ENCODE measurements at regions not wholly inside any gene's neighbourhood (a gene's known extent, or its start where the extent isn't known, plus 50 kb on each side); places are given as distances from the start of the nearest gene placed in this dataset.
"Not testable (repeated sequence)": the region's sequence is repeated elsewhere in the genome, so short reads cannot be mapped to it uniquely, and the experiment has no call there.

DNA sequence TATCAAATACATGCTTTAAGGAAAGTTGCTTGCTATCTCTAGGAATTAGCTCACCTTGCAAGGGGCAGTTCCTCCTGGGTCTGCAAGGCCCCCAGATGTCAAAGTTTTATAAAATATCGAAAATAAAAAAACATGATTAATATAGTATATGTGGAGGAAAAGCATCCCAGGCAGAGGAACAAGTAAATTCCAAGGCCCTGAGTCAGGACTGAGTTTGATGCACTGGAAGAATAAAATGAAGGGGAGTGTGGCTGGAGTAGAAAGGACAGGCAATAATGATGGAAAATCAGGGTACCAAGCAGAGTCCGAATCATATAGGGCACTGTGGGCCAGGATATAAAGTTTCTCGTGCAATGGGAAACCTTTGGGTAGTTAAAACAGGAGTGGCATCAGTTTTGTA lies 112.4 kb upstream of the EEPD1 start:
- no peak for DNase-seq

DNA sequence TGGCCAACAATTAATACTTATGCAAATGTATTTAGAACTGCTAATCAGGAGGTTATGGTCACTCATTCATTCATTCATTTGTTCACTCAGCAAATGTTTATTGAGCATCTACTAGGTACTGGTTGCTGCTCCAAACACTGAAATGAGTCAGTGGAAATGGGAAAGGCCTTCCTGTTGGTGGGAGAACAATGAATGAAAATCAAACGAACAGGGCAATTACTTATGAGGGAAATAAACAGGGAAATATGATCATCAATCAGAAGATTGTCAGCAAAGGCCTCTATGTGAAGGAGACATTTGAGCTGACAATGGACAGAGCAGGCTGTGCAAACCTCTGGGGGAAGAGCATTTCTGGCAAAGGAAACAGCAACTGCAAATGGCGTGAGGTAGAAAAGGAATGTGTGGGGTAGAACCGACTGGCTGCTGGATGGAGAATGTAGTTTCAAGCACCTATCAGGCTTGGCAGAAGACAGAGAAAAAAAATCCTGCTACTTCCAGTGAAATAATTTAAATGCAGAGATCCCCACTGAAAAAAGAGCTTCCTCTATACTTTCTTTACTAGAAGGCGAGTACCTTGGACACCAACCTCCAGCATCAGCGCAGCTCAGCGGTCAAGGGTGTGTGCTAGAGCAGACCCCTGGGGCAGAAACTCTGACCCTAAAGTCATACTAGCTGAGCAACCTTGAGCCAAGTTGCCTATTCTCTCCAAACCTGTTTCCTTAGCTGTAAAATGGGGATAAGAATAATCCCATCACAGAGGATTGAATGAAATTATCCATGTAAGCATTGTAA lies 108.8 kb upstream of the EEPD1 start:
- DNase-seq, result no peak

DNA sequence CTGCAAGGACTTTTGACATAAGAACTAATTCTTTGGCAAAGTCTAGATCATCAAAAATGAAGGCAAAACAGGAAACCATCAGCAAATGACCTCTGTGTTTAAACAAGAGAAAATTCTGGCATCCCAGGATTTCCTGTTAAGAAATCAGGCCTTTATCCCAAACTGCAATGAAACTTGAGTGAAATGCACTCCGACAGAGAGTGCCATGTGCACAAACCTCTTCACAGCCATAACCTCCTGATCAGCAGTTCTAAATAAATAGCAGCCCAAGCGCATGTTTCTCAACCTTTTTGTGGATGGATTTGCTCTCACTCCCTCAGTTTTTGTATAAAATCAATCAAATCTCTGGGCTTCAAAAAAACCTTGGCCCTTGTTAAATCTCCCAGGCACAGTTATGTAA lies 107.7 kb upstream of the EEPD1 start:
- no peak for DNase-seq

DNA sequence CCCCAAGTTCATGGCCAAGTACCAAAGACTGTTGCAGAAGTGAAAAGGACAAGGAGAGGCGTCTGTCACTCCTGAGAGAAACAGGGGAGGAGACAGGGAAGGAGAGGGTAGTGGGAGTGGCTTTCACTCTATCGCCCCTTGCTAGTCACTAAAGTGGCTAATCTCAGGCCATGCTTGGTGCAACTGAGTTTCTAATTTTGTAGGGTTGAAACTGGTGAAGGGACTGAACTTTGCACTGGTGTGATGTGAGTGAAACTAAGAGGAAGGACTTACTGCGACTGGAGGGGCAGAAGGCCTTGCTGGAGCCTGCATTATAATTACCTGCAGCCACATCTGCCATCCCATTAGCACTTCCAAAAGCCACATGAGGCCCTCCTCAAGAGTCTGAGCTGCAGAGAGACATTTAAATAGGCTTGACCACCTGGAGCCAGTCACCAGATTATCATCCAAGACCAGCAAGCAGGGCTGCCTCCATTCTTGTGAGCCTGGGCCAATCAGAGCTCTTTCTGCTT lies 107.2 kb upstream of the EEPD1 start:
- DNase-seq, result no peak

DNA sequence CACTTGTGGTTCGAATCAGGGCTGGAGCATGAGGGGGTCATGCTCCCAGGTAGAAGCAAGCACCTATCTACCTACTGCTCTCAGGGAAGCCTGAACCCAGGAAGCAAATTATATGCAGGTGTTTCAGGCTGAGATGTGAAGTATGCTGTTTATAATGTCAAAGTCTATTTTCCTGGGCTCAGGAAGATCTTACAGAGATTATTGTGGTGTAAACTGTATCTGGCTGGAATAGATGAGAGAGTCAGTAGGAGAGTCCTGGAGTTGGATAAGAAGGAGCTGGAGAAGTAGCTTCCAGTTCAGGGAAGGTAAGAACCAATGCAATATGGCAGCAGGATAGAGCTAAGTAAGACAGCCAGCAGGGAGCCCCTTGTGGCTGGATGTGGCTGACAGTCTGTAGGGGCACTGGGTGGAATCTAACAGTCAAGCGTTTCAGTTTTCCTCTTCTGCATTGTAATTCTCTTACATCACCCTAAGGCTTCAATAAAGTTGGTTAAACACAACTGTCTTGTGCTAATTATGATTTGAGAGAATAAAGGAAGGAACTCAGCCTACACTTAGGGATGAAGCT lies 105.9 kb upstream of the EEPD1 start:
- DNase-seq, result no peak

DNA sequence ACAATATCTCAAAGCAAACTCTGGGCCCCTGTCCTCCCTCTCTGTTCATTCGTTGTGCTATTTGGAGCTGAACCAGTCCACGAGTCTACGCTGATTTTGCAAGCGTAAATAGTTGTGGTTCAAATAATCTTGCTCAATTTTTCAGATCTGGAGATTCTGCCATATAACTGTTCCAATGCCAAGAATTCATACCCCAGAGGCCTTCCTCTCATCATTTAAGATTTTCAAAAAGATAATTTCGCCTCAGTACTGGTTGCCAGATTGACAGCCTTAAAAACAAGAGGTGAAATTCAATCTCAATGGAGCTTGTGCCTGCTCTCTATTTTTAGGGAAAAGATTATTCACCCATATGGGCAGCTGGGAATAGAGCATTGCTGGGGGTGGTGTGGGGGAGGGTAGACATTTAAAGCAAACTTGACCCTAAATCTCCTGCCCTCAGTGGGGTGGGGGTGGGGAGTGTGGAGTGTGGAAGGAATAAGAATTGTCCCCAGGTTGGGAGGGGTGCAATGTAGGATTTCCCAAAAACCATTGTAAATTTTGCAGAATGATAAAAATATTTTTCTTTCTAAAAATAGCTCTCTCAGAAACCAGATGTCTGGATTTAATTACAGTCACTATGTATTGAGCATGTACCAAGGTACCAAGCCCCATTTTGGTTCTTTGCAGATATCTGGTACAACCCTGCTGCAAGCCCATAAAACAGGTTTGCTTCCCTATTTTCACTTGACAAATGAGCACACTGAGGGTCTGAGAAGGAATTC lies 104.7 kb upstream of the EEPD1 start:
- DNase-seq, result no peak

DNA sequence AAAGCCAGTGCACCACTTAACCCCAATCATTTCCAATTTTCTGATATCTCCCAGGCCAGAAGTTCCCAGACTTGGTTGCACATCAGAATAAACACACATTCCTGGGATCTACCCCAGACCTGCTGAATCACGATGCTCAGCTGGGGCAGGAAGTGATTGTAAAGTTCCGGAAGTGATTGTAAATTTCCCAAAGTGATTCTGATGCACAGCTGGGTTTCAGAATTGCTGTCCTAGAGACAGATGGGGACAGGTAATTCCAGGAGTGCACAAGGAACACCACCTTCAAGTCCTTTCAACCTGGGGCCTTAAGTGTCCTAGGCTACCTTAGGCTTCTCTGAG lies 104.2 kb upstream of the EEPD1 start:
- DNase-seq, result no peak

DNA sequence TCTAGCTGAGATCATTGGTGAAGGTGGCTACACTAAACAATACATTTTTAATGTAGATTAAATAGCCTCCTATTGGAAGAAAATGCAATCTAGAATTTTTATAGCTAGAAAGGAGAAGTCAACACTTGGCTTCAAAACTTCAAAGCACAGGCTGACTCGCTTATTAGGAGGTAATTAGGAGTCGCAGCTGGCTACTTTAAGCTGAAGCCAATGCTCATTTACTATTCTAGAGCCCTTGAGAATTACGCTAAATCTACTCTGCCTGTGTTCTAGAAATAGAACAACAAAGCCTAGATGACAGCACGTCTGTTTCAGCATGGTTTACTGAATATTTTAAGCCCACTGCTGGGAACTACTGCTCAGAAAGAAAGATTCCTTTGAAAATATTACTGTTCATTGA lies 101.6 kb upstream of the EEPD1 start:
- DNase-seq, result no peak

DNA sequence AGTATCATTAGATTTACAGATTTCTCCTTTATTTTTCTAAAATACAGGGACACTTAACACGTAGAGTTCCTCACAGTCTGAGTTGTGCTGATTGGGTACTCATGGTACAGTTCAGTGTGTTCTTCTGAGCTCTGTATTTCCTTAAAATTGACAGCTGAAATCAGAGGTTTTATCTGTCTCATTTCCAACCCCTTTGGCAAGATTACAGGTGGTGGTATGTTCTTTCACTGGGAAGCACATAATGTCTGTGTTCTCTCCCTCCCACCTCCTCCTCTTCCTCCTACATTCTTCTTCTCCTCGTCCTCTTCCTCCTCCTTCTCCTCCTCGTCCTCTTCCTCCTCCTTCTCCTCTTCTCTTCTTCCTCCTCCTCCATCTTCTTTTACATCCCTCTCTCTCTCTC lies 99.5 kb upstream of the EEPD1 start:
- no peak for DNase-seq

DNA sequence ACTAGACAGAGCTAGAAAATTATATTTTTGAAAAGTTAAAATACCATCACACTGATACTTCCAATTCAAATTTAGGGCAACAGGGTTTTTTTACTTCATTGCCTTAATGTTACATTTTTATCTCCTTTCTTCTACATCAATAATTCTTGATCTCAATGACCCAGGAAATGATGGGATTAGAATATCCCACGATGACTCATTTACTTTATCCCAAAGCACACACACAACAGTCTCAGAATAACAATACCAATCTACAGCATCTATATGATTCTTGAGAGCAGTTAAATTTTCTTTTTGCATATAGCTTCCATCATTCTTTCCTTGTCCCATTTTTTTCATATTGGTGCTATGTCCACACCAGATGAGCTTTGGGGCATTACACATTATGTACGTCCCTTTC lies 98.4 kb upstream of the EEPD1 start:
- DNase-seq, result no peak

DNA sequence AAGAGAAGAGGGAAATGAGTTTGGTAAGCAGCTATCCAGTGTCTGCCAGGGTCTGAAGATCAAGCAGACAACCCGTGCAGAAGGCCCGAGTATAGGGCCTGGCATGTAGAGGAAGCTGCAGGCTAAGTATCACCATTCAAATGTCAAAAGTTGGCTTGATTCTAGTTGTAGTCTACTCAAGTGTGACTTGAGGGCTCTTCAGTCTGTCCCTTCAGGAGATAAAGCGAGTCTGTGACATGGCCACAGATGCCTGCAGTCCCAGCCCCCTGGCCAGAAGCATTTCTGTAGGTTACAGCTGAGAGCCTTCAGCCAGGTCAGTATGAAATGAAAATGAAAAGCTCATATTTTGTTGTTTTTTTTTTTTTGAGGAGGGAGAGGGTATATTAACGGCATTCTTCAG lies 97.8 kb upstream of the EEPD1 start:
- no peak for DNase-seq

DNA sequence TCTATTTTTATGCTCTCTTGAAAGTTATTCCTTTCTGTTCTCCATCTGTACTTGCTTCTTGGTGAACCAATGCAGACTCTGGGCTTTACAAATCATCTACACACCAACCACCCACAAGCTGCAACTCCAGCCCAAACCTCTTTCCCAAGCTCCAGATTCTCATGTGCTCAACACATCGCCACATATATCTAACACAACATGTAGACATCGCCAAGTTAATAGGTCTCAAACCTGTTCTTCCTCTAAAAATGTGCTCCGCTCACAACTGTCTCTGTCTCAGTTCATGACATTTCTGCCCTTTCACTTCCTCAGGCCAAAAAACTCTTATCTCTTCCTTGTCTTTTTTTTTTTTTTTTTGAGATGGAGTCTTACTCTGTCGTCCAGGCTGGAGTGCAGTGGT lies 95.7 kb upstream of the EEPD1 start:
- no peak for DNase-seq

DNA sequence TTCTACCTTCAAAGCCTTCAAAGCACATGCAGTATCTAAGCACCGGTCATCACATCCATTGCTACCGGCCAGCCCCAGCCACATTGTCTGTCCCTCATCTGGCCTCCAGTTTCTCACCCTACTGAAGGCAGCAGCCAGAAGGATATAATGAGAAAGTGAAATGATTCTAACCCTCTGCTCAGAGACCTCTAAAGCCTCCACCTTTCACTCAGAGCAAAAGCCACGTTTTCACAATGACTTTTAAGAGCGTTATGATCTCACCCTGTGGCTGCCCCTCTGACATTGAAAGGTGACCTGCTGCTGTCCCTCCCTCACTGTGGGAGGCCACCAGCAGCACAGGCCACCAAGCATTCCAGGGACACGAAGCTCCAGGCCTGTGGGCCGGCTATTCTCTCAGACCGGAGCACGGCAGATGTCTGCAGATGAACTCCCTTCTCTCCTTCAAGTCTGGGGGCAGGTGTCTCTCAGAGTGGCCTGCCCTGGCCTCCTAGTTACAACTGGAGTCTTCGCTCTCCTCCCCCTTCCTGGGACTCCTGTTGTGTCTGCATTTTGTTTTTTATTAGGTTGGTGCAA lies 94.9 kb upstream of the EEPD1 start:
- no peak for DNase-seq

DNA sequence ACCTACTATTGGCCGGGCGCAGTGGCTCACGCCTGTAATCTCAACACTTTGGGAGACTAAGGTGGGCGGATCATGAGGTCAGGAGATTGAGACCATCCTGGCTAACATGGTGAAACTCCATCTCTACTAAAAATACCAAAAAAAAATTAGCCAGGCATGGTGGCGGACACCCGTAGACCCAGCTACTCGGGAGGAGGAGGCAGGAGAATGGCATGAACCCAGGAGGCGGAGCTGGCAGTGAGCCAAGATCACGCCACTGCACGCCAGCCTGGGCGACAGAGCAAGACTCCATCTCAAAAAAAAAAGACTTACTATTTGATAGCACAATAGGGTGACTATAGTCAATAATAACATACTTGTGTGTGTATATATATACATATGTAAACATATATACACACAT lies 92.7 kb upstream of the EEPD1 start:
- not testable (repeated sequence) for DNase-seq

DNA sequence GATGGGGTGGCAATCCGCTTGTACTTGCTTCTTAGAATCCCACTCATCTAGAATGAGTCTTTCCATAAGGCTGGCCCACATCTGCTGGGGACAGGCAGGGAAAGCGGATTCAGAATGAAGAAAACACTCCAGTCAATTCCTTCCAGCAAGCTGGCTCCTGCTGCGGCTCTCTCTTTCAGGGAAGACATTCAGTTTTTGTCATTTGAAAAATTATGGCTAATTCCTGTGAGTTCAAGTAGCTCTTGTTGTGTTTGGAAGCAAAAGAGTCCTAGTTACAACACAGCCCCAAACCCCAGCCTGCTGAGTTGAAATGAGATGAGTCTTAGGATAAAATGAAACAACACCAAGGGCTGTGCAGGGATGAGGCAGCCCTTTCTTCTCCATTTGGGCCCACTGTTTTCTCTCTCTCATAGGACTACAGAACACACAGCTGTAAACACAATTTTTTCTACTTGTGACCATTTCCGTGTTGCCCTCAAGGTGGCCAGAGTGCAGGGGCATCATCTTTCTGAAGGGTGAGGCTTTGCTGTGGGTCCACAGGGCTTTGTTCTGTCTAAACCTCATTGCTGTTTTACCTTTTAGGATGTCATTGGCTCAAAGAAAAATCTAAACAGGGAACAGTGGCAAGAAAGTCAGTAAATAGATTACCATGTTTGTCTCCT lies 90.8 kb upstream of the EEPD1 start:
- no peak for DNase-seq

DNA sequence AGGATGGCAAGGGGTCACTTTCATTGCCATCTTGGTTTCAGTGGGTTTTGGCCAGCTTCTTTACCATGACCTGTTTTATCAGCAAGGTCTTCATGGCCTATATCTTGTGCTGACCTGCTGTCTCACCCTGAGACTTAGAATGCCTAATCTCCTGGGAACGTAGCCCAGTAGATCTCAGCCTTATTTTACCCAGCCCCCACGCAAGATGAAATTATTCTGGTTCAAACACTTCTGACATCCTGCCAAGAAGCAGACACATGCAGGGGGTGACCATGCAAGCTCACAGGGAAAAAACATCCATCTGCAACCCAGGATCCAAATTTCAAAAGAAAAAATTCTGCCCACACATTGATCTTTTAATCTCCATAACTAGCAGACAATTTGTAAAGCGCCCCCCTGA lies 88.4 kb upstream of the EEPD1 start:
- DNase-seq, result no peak

DNA sequence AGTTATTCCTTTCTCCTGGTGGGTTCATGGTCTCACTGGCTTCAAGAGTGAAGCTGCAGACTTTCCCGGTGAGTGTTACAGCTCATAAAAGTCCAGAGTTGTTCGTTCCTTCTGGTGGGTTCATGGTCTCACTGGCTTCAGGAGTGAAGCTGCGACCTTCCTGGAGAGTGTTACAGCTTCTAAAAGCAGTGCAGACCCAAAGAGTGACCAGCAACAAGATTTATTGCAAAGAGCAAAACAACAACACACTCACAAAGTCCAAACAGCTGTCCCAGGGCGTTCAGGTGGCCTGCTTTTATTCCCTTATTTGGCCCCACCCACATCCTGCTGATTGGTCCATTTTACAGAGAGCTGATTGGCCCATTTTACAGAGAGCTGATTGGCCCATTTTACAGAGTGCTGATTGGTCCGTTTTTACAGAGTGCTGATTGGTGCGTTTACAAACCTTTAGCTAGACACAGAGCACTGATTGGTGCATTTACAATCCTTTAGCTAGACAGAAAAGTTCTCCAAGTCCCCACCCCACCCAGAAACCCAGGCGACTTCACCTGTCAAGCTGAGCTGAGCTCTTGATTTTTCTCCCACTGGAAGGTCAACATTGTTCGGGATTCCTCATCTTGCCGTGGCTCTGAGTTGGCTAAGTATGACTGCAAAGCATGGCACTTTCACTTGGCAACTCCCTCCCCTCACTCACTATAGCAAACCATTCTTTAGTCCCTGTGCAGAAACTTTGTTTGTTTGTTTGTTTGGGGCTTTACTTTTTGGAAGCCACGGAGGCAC lies 87.3 kb upstream of the EEPD1 start:
- DNase-seq, result not testable (repeated sequence)

DNA sequence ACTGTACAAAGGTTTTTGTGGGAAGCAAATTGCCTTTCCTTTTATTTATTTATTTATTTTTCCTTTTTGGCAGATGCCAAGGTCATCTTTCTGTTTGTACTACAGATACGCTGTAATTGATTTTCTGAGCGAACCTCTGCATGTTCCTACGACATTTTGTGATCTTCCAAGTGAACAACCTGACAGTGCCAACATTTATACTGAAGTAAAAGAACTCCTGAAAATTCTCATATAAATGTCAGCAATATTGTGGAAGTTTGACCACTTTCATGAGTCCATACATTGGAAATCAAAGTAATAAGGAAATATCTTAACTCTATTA lies 86.8 kb upstream of the EEPD1 start:
- no peak for DNase-seq

DNA sequence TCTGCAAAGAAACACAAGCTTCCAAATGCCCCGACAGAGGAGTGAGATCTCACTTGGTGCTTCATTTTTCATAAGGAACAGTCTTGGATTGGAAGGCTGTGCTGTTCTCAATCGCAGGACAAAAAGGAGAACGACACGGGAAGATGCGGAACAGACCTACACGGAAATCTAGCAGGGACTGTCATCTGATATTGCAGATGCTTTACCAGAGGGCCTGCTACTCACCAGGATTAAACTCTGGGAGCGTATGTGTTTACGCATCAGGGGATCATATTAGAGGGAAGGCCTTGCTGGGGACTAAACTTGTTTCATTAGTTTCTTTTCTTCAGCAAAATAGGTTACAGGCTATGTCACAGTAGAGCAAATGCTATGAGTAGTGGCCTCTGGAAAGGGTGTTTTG lies 82.8 kb upstream of the EEPD1 start:
- no peak for DNase-seq

DNA sequence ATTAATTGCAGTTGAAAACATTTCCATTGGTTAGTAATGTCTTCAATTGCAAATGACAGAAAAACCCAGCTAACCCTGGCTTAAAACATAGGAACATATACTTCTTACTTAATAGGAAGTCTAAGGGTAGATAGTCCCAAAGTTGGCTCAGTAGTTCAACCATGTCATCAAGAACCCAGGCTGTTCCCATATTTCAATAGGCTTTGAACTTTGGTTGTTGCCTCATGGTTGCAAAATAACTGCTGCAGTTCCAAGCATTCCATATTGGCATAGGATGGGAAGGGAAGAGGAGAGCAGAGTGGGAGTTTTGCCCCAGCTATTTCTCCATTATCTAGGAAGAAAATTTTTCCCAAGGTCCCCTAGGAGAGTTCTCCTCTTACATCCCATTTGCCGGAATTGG lies 81.4 kb upstream of the EEPD1 start:
- no peak for DNase-seq

DNA sequence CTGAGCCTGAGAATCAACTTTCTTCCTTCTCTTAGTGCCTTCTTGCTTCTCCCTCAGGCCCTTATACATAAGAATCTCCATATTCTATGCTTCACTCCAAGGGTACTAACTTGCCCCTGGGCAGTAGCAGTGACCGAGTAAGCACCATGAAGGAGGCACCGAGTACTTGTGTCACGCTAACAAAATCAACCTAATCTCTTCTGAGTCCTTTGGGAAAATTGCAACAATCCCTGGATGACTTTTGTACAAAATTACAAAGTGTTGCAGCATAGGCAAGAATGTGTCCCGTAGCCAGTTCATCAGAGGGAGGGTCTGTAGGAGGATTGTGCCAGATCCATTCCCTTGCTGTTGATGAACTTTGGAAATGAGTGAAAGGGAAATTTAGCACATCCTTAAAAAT lies 80.4 kb upstream of the EEPD1 start:
- DNase-seq, result no peak

DNA sequence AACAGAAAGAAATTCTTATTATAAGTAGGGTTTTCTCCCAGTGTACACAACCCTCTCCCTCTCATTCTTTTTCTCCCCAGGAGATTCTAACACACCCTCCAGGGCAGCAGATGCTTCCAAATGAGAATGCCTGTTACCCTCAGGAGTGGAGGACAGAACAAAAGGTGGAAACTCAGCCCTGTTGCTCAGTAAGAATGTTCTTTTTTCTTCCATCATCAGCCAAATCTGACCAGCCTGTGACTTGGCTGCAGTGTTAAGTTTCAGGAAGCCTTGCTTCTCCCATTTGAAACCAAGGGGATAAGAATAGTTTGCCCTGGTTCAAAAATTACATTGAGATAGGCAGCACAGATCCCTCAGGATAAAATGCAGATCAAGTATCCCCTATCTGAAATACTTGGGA lies 77.5 kb upstream of the EEPD1 start:
- no peak for DNase-seq

DNA sequence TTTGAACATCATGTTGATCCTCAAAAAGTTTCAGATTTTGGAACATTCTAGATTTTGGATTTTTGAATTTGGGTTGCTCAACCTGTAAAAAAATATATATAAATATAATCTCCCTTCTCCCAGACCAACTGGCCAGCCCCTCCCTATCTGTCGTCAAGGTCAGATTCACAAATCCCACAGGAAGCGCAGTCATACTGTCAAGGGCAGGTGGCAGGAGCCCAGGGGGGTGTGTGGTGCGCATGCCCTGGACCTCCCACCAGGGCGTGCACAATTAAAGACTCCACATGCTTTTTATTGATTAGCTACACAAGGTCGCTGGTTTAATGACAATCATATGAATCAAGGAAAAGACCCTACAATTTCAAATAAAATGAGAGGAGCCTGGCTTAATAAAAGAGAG lies 77.0 kb upstream of the EEPD1 start:
- DNase-seq, result no peak
